Body of pancreas (tissue), 4 donors: ENCODE measurements at regions not wholly inside any gene's neighbourhood (a gene's known extent, or its start where the extent isn't known, plus 50 kb on each side); places are given as distances from the start of the nearest gene placed in this dataset.

ENCODE experiments used
- ATAC-seq: fragments of 150-250 bp; one replicate; pipeline ENCODE4 v1.9.1; 2016
- DNase-seq, 4 donors: peaks; one replicate each; pipeline ENCODE4 v3.0.0-alpha.2; 2019
- H3K27ac ChIP-seq, 4 donors: fragments of 200-600 bp; sonication (generic); 1 replicate in 3 of 4; 2 replicates in 1 of 4; pipeline versions ENCODE4 v1.5.1 to v1.6.1; 2016 to 2019; ENCODE audit warnings: mild to moderate bottlenecking in 1 of 4, mixed read lengths in 1 of 4, moderate library complexity in 1 of 4
- H3K27me3 ChIP-seq, 2 donors: fragments of 200-600 bp; sonication (generic); one replicate each; pipeline ENCODE4 v1.6.0; 2016; ENCODE audit warnings: mild to moderate bottlenecking in 1 of 2
- H3K36me3 ChIP-seq, 2 donors: fragments of 200-600 bp; sonication (generic); replicated peaks in 1 of 2; 2 replicates each; pipeline ENCODE4 v1.5.1; 2016; ENCODE audit warnings: low read depth in 2 of 2; ENCODE audit not compliant: insufficient read depth in 1 of 2
- H3K4me1 ChIP-seq: fragments of 200-600 bp; sonication (generic); one replicate; pipeline ENCODE4 v1.6.0; 2016
- H3K4me3 ChIP-seq, 2 donors: fragments of 200-600 bp; sonication (generic); 1 replicate in 1 of 2; 2 replicates in 1 of 2; pipeline ENCODE4 v1.5.1; 2016 to 2019
- H3K9me3 ChIP-seq, 3 donors: fragments of 200-600 bp; sonication (generic); 1 replicate in 2 of 3; 2 replicates in 1 of 3; pipeline ENCODE4 v1.5.1; 2016
- CTCF ChIP-seq, 7 experiments: fragments of 450-650 bp in 4 of 7; fragments of 200-600 bp in 3 of 7; sonication (generic) in 3 of 7; IDR thresholded peaks; one replicate each; pipeline ENCODE4 v1.5.1; 2016 to 2019; ENCODE audit warnings: antibody characterized with exemption in 7 of 7
- POLR2A ChIP-seq, 3 donors: fragments of 450-650 bp; IDR thresholded peaks; one replicate each; pipeline ENCODE4 v1.6.1; 2016; ENCODE audit warnings: antibody characterized with exemption in 3 of 3, mild to moderate bottlenecking in 2 of 3
- WGBS, 2 donors: methylation state at CpG; one replicate each; pipeline ENCODE4 v1.1.5; 2017; 5-methylcytosine and 5-hydroxymethylcytosine counted together
- intact Hi-C: fragments of 100-400 bp; cut with DNase I; formaldehyde crosslinking; loops from one replicate; pipeline ENCODE4 v1.15.1; 2023

- TF ChIP-seq CTCF (IDR thresholded peaks at IDR 0.05) (no peak), POLR2A (IDR thresholded peaks at IDR 0.05) (no peak)
- ATAC-seq = no peak
Measured at GRCh38 chr12:13440844-13441243, 244.3 kb downstream of the EMP1 start.

GRCh38 chr12:13437541-13437940 is 241.0 kb downstream of the EMP1 start:
- Histone ChIP-seq H3K9me3 (no peaks in the 10 kb centered on the region), H3K4me3 (no peak overlapping the region), H3K36me3 (no peaks in the 10 kb centered on the region), H3K27ac (no peak overlapping the region), H3K4me1 (peaks cover 10% of the 10 kb centered on the region), H3K27me3 (no peaks in the 10 kb centered on the region)
- intact Hi-C loops = no loop called here
- ATAC-seq (no peak), DNase-seq (no peak)
- WGBS, 2 donors = 83 to 89% methylated on average over 4 of the region's 4 CpGs
- TF ChIP-seq POLR2A (IDR thresholded peaks at IDR 0.05) (no peak), CTCF (IDR thresholded peaks at IDR 0.05) (no peak)

More at GRCh38 chr12:13440844-13441243, 244.3 kb downstream of the EMP1 start:
- Histone ChIP-seq H3K4me3 (no peak overlapping the region), H3K27me3 (no peaks in the 10 kb centered on the region), H3K4me1 (peaks cover 16% of the 10 kb centered on the region), H3K36me3 (no peaks in the 10 kb centered on the region), H3K27ac (no peak overlapping the region), H3K9me3 (no peaks in the 10 kb centered on the region)
- intact Hi-C loops = no loop called here
- no peak for DNase-seq
- WGBS, 2 donors = 74 to 76% methylated on average over 6 of the region's 6 CpGs

- no peak overlapping the region for H3K4me3 ChIP-seq
- peaks cover 10% of the 10 kb centered on the region for H3K4me1 ChIP-seq
- H3K27me3 ChIP-seq = no peaks in the 10 kb centered on the region
- ATAC-seq = peak; percentile 47
- 30 to 33% methylated on average over 11 of the region's 11 CpGs for WGBS, 2 donors
- TF ChIP-seq POLR2A (IDR thresholded peaks at IDR 0.05) (no peak), CTCF (IDR thresholded peaks at IDR 0.05) (no peak)
- no peak overlapping the region for H3K27ac ChIP-seq
- intact Hi-C loops = no loop called here
- no peaks in the 10 kb centered on the region for H3K9me3 ChIP-seq
- DNase-seq = peak; percentile 23 to 62 (median 46)
- H3K36me3 ChIP-seq = no peaks in the 10 kb centered on the region
Measured at GRCh38 chr12:13436696-13437391, 240.3 kb downstream of the EMP1 start.

GRCh38 chr12:13436182-13436581 is 239.7 kb downstream of the EMP1 start:
- no peak for ATAC-seq
- no peak for DNase-seq
- intact Hi-C loops = no loop called here

More at GRCh38 chr12:13436182-13436581, 239.7 kb downstream of the EMP1 start:
- 51 to 57% methylated on average over 2 of the region's 2 CpGs for WGBS, 2 donors
- no peak overlapping the region for H3K4me3 ChIP-seq
- no peaks in the 10 kb centered on the region for H3K36me3 ChIP-seq
- H3K9me3 ChIP-seq = no peaks in the 10 kb centered on the region
- no peak overlapping the region for H3K27ac ChIP-seq
- TF ChIP-seq POLR2A (IDR thresholded peaks at IDR 0.05) = no peak
- no peak for TF ChIP-seq CTCF (IDR thresholded peaks at IDR 0.05)
- H3K4me1 ChIP-seq = peaks cover 10% of the 10 kb centered on the region
- no peaks in the 10 kb centered on the region for H3K27me3 ChIP-seq
